ENCODE measurements at regions not wholly inside any gene's neighbourhood (a gene's known extent, or its start where the extent isn't known, plus 50 kb on each side); places are given as distances from the start of the nearest gene placed in this dataset.

- no peak for TF ChIP-seq PPARA (CRISPR knock-in tag; IDR thresholded peaks at IDR 0.05; ENCODE audit: borderline replicate concordance)
- no peak for TF ChIP-seq CSRNP3 (CRISPR knock-in tag; IDR thresholded peaks at IDR 0.05)
- TF ChIP-seq POU6F1 (CRISPR knock-in tag; IDR thresholded peaks at IDR 0.05; ENCODE audit: borderline replicate concordance, low read depth): no peak
- no peak for TF ChIP-seq ZC3H10 (CRISPR knock-in tag; IDR thresholded peaks at IDR 0.05)
- TF ChIP-seq ZFP3 (CRISPR knock-in tag; IDR thresholded peaks at IDR 0.05): no peak
- TF ChIP-seq TCF4 (CRISPR knock-in tag; IDR thresholded peaks at IDR 0.05; ENCODE audit: borderline replicate concordance): no peak
- no peak for TF ChIP-seq CSDC2 (CRISPR knock-in tag; IDR thresholded peaks at IDR 0.05)
Measured at GRCh38 chr17:16878606-16879005, 93.3 kb downstream of the TNFRSF13B start (continued).

GRCh38 chr17:16878084-16878483 lies 93.8 kb downstream of the TNFRSF13B start:
- no peak for ATAC-seq
- TF ChIP-seq TSHZ2 (CRISPR knock-in tag; IDR thresholded peaks at IDR 0.05) (no peak), ISL1 (CRISPR knock-in tag; IDR thresholded peaks at IDR 0.05) (no peak), ZNF70 (CRISPR knock-in tag; IDR thresholded peaks at IDR 0.05) (no peak), TCF4 (CRISPR knock-in tag; IDR thresholded peaks at IDR 0.05; ENCODE audit: borderline replicate concordance) (no peak), RARB (CRISPR knock-in tag; IDR thresholded peaks at IDR 0.05) (no peak), CSDC2 (CRISPR knock-in tag; IDR thresholded peaks at IDR 0.05) (no peak), CREB5 (CRISPR knock-in tag; IDR thresholded peaks at IDR 0.05; ENCODE audit: low read depth) (no peak), ESRRG (CRISPR knock-in tag; IDR thresholded peaks at IDR 0.05) (no peak), PATZ1 (CRISPR knock-in tag; IDR thresholded peaks at IDR 0.05; ENCODE audit: borderline replicate concordance) (no peak), POU6F1 (CRISPR knock-in tag; IDR thresholded peaks at IDR 0.05; ENCODE audit: borderline replicate concordance, low read depth) (no peak), ZNF8 (CRISPR knock-in tag; IDR thresholded peaks at IDR 0.05) (no peak)

- no peak for ATAC-seq
- no peak for TF ChIP-seq SNAI2 (CRISPR knock-in tag; IDR thresholded peaks at IDR 0.05)
- TF ChIP-seq CSDC2 (CRISPR knock-in tag; IDR thresholded peaks at IDR 0.05): no peak
- TF ChIP-seq TOX (CRISPR knock-in tag; IDR thresholded peaks at IDR 0.05; ENCODE audit: borderline replicate concordance): no peak
- TF ChIP-seq ZNF565 (CRISPR knock-in tag; conservative IDR thresholded peaks at IDR 0.05; ENCODE audit: low read depth): no peak
- TF ChIP-seq ZFP30 (CRISPR knock-in tag; IDR thresholded peaks at IDR 0.05): no peak
- TF ChIP-seq TCF4 (CRISPR knock-in tag; IDR thresholded peaks at IDR 0.05; ENCODE audit: borderline replicate concordance): no peak
- TF ChIP-seq CREB5 (CRISPR knock-in tag; IDR thresholded peaks at IDR 0.05; ENCODE audit: low read depth): no peak
- TF ChIP-seq TSHZ2 (CRISPR knock-in tag; IDR thresholded peaks at IDR 0.05): no peak
- no peak for TF ChIP-seq RARB (CRISPR knock-in tag; IDR thresholded peaks at IDR 0.05)
- no peak for TF ChIP-seq POU6F1 (CRISPR knock-in tag; IDR thresholded peaks at IDR 0.05; ENCODE audit: borderline replicate concordance, low read depth)
- TF ChIP-seq ARNTL (CRISPR knock-in tag; IDR thresholded peaks at IDR 0.05; ENCODE audit: borderline replicate concordance, low read depth): no peak
Measured at GRCh38 chr17:16877099-16877498, 94.8 kb downstream of the TNFRSF13B start.

Data from SK-N-SH treated with all-trans-retinoic acid at 6 μM for 48 hours (cell line).